NCI-H2171 (cell line): ENCODE measurements at regions not wholly inside any gene's neighbourhood (a gene's known extent, or its start where the extent isn't known, plus 50 kb on each side); places are given as distances from the start of the nearest gene placed in this dataset.
A peak's percentile ranks its signal among the peaks of the same experiment; 100 is the strongest.

Experiments used
- DNase-seq: peaks from one replicate; lab custom pipeline; 2025; lab: John Stamatoyannopoulos, UW

DNA sequence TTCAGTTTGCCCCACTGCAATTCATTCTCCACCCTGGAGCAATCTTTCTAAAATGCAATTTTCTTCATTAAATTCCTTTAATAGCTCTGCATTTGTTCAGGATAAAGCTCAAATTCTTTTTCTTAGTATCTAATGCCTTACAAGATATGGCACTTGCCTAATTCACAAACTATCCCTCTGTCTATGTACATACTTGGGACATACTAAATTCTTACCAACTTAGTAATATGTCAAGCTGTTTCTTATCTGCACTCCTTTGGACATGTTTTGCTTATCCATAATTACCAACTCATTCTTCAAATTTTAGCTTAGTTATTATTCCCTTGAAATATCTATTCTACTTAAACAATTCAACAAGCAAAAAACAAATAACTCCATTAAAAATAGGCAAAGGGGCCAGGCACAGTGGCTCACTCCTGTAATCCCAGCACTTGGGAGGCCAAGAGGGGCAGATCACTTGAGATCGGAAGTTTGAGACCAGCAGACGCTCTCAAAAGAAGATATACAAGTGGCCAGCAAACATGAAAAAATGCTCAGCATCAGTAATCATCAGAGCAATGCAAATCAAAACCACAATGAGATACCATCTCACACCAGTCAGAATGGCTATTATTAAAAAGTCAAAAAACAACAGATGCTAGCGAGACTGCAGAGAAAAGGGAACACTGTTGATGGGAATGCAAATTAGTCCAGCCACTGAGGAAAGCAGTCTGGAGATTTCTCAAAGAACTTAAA is 96.9 kb downstream of the FAM76B start:
- no peak for DNase-seq

DNA sequence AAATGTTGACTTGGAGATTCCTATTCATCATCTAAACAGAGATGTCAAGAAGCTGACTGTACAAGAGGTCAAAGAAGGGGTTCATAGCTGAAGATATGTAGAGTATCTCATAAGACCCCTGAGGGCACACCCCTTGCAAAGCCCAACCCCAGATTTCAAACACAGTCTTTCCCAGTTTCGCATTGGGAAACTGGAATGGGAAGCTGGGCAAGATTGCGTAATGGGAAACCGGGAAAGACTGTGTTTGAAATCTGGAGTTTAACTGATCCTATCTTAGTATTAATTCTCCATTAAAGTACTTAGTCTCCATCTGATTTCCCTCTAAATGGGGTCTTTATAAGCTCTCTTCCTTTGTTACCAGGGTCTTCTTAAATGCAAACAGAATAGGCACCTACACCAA is 99.5 kb downstream of the FAM76B start:
- no peak for DNase-seq

DNA sequence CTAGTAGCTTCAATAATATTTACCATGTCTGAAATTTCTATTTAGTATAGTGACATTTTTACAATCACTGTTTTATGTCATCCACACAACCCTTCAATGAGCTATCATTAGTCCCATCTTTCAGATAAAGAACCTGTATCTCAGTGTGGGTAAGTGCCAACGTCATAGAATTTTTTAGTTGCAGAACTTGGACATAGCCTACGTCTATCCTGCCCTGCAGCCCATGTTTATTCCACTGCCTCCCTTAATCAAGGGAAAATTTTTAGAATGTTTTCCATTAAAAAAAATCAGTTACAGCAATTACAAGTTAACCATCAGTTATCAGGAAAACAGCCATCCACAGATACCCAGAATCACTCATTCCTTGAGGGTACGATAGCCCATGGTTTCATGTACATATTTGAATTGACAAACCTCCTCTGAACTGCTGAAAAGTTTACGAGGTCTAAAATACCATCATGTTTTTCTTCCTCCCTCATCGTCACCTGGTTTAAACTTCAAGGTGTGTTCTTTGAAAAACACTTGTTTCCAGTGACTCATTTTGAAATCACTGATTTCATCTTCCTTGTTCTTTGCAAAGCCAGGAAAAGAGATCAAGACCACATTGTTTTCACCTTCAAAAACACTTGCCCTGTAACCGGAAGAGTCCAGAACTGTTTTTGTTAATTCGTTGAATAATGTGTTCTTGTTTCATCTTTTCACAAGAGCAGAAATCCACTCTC is 100.9 kb downstream of the FAM76B start:
- no peak for DNase-seq

DNA sequence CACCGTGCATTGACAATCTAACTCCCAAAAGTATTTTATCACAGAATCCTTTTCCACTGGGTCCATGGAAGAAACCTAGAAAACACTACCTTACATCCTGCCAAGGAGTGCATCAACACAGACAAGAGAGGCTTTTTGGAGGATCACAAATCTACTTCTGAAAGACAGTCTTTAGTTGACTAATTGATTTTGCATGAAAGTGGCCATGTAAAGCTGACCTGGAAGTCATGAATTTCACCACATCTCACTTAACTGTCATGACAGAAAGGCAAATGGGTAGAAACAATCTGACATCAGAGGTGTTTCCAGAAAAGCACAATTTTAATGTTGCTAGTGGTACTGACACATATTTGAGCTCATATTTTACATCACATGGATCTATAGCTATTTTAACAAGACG is 101.6 kb downstream of the FAM76B start:
- DNase-seq, result no peak

DNA sequence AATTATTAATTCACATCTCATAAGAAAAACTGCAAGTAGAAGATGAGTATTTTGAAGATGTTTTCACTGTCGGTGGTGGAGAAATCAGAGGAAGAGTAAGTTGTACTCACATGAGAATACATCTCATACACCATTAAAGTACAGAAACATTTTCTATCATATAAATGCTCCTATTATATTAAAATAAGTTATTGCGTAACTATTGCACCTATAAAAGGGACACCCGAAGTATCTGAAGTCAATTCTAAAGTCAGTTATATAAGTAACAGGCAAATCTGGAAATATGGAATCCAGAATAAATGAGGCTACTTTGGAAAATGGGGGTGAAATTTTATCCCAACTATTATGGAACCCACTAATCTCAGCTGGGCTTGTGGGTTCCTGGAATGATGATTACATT is 103.3 kb downstream of the FAM76B start:
- no peak for DNase-seq

DNA sequence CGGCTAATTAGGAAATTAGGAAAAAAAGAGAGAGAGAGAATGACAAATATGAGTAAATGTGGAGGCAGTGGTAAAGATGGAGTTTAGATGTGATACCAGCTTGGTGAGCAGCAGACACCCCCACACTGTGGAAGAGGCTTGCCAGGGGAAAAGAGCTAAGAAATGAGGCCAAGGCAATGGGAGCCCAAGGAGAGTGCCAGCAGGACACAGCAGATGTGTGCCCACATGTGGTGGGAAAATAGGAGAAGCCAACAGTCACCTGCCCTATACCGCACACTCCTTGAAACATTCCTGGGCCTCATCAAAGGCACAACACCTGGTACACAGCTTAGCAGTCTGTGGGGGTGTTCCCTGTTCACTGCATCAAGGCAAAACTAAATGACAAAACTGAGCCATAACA is 104.9 kb downstream of the FAM76B start:
- DNase-seq, result peak; percentile 10

DNA sequence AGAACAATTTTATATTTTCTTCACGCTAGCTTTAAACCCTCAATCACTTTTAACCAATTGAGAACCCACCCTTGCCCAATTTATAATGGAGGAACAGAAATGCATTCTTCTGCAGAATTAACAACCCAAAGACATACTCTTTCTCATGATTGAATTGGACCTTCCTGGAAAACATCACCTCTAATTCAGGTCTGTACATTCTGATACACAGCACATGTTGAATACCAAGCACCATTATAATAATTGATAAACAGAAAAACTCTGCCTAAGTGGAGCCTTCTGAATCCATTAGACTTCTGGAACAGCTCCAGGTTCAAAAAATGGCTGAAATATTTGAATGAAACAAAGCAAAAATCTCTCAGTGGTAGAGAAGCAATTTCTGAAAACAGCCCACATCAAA is 105.4 kb downstream of the FAM76B start:
- no peak for DNase-seq

DNA sequence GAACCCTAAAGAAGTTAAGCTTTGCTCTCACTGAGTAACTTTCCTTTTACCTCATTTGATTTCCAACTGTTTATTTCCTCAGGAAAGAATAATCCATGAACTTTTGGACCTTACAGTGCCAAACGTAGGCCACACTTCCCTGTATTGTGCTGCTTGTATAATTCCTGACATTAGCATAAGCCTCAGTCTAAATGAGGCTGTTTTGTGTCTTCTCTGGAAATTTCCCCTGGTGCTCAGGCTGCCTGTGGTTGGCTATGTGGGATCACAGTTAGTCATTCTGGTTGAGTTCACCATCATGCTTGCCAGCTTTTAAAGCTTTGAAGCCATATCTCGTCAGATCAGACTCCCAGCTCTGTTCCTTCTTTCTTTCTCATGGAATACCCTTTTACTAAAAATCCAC is 107.0 kb downstream of the FAM76B start:
- no peak for DNase-seq

DNA sequence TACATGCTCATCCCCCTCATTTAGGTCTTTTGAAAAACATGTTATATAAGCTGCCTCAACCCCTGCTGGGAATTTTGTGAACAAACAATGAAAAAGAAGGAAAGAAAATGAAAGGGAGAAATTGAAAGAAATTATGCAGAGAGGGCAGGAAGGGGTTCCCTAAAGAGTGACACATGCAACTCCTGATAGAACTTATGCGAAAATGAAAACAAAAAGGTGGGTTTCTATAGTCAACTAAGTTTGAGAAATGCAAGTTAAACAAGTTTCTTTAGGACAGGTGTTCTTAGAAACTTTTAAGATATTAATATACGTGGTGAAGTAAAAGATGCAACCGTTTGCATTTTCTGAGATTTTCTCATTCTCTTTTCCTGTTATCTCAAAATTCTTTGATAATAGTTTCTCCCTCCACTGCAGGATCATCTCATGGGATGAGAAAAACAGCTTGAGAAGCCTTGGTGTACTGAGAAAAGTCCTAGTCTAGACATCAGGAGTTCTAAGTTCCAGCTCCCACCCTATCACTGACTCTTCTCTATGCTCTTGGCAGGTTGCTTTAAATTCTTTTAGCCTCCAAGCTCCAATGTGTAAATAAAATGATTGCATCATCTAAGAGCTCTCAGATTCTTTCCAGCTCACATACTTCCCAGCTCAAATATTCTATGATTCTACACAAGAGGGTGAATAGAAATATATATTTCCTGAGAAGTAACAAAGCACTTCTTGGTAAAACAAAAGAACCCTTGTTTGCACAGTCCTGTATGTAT is 109.2 kb downstream of the FAM76B start:
- no peak for DNase-seq

DNA sequence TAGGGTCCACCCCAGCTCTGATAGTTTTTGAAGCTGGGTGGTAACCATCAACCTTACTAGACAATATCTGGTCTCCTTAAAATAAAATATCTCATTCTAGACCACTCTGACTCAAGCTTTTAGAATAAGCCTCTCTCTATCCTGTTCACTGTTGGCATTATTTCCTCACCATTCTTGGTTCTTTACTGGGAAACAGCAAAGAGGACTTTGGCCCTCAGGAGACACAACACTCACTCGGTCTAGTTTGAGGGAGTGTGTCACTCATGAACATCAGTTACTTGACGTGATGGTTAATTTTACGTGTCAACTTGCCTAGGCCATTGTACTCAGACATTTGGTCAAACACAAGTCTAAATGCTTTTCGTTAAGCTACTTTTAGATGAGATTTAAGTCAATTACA is 110.6 kb downstream of the FAM76B start:
- DNase-seq, result no peak

DNA sequence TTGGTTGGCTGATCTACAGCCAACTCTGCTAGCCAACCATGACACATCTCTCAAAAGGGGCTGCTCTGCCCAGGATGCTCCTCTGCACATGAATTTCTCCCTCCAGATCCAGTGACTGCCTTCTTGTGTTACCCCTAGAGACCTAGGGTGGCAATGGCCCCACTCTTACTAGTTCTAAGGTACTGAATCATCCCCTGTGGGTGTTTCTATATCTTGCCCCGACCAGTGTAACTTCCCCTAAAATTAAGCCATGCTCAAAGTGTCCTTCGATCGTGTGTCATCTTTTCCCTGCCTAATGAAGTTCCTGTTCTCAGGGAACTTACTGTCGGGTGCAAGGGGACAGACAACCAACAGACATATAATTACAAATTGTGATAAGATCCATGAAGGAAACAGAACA is 113.3 kb downstream of the FAM76B start:
- no peak for DNase-seq

DNA sequence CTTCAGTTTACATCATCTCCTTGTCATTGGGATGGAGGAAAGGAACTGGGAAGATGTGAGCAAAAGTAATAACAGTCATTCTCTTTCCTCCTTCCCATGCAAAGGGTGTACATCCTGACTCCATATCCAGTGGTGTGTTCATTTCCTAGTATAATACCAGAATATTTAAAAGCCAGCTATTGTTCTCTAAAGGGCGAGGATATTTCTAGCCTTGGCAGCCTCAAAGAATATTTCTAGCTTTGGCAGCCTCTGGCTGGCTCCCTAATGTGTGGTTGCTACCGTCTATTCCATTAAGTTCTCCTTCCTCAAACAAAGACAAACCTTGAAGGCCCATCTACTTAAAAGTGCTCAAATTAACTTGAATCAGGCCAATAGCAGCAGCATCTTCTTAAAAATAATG is 114.0 kb downstream of the FAM76B start:
- DNase-seq, result no peak

DNA sequence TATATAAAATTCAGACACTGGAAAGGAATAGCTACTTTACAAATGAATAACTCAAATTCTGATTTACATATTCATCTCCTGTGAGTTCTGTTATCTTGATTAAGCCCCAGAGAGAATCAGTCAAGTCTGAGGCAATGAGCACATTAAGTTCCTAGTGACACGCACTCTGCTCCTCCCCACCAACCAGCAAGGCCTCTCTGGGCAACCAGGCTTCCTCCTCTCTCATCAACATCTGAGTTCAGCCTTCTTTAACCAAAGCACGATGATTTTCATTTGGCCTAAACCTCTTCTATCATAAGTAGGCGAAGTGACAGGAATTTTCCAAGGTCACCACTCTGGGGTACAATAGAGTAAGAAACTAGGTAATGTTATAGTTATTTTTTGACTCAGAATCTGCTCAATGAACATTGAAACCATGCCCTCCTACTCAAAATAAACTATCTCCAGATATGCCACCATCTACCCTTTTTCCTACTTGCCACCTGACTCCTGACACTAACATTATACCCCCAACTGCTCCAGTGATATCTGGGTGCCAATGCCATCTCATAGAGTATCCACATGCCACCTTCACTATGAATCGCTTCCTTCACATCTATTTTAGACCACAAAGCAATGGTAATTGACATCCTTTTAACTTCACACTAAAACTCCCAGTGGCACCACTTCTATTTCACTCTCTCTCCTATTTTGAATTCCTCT is 114.8 kb downstream of the FAM76B start:
- DNase-seq, result no peak

DNA sequence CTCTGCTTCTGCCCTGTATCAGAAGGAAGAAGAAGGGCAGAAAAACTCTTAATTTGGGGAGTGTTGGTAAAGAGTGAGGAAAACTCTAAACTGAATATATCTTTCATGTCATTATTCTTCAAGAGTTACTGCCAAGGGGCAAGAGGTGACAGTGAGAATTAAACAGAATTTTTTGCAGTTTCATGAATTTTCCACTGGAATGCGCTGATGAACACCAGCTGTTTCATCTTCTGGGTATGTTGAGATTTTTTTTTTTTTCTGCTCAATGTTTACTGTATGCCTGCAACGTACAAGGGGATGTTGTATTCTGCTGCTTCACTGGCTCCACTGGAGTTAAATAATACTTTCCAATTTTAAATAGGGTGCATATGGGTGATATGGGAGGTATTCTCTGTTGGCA is 117.8 kb downstream of the FAM76B start:
- DNase-seq, result peak; percentile 74

DNA sequence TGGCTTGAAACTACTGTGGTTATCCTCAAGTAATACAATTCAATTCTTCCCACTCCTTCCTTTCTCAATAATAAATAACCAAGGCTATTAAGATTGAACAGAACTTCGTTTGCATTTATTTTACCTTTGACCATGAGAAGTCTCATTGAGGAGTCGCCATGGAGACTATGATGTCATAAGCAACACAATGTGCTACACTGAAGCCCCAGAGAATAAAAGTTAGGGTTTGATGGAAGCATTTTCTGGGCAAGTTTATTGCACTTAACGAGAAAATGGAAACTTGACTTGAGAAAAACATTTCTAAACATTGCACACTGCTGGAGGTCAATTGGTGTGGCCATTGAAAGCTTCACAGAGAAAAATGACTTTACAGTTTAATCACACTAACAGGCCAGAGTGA is 121.5 kb downstream of the FAM76B start:
- no peak for DNase-seq

DNA sequence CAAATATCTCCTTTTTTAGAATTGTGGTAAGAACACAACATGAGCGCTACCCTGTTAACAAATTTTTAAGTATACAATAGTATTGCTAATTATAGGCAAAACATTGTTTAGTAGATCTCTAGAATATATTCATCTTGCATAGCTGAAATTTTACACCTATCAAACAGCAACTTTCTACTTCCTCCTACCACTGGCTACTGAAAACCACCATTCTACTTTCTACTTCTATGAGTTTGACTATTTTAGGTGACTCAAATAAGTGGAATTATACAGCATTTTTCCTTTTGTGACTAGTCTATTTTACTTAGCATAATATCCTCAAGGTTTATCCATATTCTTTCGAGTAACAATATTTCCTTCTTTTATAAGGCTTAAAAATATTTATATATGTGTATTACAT is 128.4 kb downstream of the FAM76B start:
- no peak for DNase-seq

DNA sequence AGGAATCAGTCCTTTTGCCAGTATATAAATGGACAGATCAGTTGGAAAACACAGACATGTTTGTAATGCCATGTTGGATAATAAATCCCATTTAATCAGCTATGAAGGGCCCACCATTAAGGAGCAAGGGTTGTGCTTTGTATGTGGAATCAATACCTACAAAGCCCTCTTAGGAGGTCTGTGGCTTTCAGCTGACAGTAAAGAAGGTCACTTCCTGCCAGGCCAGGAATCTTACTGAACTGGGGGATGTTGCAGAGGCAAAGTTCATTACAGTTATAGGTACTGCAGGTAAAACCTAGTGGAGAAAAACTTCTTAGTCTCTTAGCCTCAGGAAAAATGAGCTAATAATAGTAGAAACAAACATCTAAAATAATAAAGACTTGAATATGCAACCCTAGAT is 129.5 kb downstream of the FAM76B start:
- DNase-seq, result no peak

DNA sequence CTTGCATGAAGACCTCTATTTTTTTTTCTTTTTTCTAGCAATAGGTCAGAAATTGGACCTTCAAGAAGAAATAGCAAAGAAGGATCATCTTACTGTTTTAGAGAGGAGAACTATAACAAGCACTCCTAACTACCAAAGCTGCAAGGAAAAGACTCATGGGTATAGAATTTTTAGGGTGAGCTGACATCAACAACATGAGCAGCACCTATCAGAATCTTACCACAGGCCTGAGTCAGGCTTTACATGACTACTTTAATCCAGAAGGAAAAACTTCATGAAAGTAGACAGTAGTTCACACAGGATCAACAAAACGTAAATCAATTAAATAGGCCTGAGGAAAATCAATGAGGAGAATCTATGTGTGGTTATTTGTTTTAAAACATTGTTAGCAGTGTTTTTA is 130.5 kb downstream of the FAM76B start:
- DNase-seq, result no peak

DNA sequence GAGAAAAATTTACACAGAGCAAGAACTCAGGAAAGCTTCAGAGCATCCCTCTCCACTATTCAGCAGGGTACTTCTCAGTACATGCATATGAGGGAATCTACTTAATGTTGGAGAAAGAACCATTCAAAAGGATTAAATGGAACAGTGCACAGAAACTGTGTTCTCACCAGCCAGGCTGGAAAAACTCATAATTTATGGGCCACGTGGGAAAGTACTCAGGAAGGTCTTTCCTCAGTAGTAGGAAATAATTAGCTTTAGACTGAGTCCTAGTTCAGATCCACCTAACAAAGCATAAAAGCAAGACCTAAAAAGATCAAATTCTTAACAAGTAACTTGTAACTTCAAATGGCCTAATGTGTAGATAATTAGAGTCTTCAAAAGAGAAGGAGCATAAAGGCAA is 134.0 kb downstream of the FAM76B start:
- DNase-seq, result no peak

DNA sequence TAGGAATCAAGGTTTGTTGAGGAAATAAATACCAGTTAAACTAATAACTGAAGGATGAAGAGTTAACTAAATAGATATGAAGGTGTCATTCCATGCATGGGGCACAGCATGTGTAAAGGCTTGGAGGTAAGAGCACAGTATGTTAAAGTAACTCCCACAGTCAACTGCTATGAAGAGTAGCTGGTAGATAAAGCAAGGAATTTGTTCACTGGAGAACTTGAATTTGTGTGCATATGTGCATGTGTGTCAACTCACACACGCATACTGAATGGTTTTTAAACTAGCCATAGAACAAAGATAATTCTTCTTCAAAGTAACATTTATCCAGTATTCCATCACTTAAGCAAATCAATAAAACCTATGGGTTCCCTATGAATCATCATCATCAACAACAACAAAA is 135.9 kb downstream of the FAM76B start:
- no peak for DNase-seq

DNA sequence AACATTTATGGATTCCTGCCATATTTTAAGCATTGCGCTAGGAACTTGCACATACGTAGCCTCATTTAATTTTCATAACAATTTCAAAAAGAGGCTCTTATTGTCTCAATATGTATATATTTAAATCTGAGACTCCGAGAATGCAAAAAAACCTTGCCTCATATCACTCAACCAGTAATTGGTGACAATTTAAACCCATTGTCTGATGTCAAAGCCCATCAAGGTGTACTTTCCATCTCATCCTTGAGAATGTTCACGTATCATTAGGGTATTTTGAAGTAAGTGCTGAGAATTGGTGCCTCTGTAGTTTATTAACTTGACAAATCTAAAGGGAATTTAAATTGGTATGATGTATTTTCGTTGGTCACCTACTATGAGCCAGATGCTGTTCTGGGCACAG is 136.5 kb downstream of the FAM76B start:
- no peak for DNase-seq

DNA sequence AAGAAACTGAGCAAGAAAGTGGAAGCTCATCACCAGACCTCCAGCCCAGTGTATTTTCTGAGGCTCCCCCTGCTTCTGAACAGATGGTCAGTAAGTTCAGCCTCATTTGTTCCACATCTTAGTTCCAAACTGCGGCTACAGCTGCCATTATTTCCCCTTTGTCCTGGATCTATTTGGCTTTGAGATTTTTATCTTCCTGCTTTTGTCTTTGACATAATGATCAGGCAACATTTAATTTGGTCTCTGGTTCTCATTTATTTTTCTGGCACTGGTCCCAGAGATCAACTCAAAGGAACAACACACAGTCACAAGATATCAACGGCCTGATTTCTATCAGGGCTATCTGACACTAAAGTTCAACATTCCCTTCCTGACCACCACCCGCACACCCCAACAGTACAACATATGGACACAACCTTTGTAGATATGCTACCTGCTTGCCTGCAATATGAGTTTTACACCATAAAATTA is 137.5 kb downstream of the FAM76B start:
- peak; percentile 69 for DNase-seq
